Stimulated activated naive CD8-positive, alpha-beta T cell treated with anti-CD3 and anti-CD28 coated beads, Interleukin-15, Interleukin-2, amounts not matched to agents 100 U/mL and 50 U/mL, for 24 hours (primary cell): ENCODE measurements at regions not wholly inside any gene's neighbourhood (a gene's known extent, or its start where the extent isn't known, plus 50 kb on each side); places are given as distances from the start of the nearest gene placed in this dataset.

ENCODE experiments used
- ATAC-seq: fragments of 150-1000 bp; cut with Tn5 transposase; one replicate; pipeline ENCODE4 v1.10.0; 2021
- DNase-seq: peaks from one replicate; pipeline ENCODE4 v3.0.0; 2021

- ATAC-seq = no peak
- DNase-seq = no peak
Observed at GRCh38 chr12:125434936-125435443, 369.8 kb downstream of the AACS start.

- DNase-seq = no peak
- ATAC-seq = no peak
Observed at GRCh38 chr12:125435871-125436270, 370.6 kb downstream of the AACS start.

- DNase-seq (no peak), ATAC-seq (no peak)
Observed at GRCh38 chr12:125436686-125437085, 371.5 kb downstream of the AACS start.

- no peak for ATAC-seq
- no peak for DNase-seq
Observed at GRCh38 chr12:125440399-125440798, 375.2 kb downstream of the AACS start.

GRCh38 chr12:125443341-125443740 lies 378.1 kb downstream of the AACS start:
- ATAC-seq = no peak
- no peak for DNase-seq

GRCh38 chr12:125451408-125451807 lies 386.2 kb downstream of the AACS start:
- ATAC-seq (no peak), DNase-seq (no peak)

- ATAC-seq (no peak), DNase-seq (no peak)
Observed at GRCh38 chr12:125453751-125454150, 388.5 kb downstream of the AACS start.

- ATAC-seq (no peak), DNase-seq (no peak)
Observed at GRCh38 chr12:125454291-125454690, 389.1 kb downstream of the AACS start.

GRCh38 chr12:125454786-125455480 lies 389.7 kb downstream of the AACS start:
- no peak for DNase-seq
- ATAC-seq = no peak

GRCh38 chr12:125455556-125455955 lies 390.3 kb downstream of the AACS start:
- DNase-seq = no peak
- ATAC-seq = no peak

- no peak for ATAC-seq
- no peak for DNase-seq
Observed at GRCh38 chr12:125458552-125459268, 393.5 kb downstream of the AACS start.

- ATAC-seq = no peak
- DNase-seq = no peak
Observed at GRCh38 chr12:125461831-125462230, 396.6 kb downstream of the AACS start.

- ATAC-seq = no peak
Observed at GRCh38 chr12:125463386-125463785, 398.2 kb downstream of the AACS start.

GRCh38 chr12:125467363-125467762 lies 402.1 kb downstream of the AACS start:
- ATAC-seq (no peak), DNase-seq (no peak)

More at GRCh38 chr12:125463386-125463785, 398.2 kb downstream of the AACS start:
- no peak for DNase-seq

- ATAC-seq = no peak
- DNase-seq = no peak
Observed at GRCh38 chr12:125469683-125470082, 404.4 kb downstream of the AACS start.

- no peak for DNase-seq
- no peak for ATAC-seq
Observed at GRCh38 chr12:125470838-125471783, 405.9 kb downstream of the AACS start.

GRCh38 chr12:125473501-125473900 lies 408.3 kb downstream of the AACS start:
- DNase-seq (no peak), ATAC-seq (no peak)

GRCh38 chr12:125487336-125487735 lies 422.1 kb downstream of the AACS start:
- DNase-seq (no peak), ATAC-seq (no peak)

GRCh38 chr12:125491553-125491952 lies 426.3 kb downstream of the AACS start:
- no peak for DNase-seq
- ATAC-seq = no peak

GRCh38 chr12:125492354-125493270 lies 427.4 kb downstream of the AACS start:
- ATAC-seq = no peak
- no peak for DNase-seq

GRCh38 chr12:125493704-125494308 lies 428.6 kb downstream of the AACS start:
- DNase-seq (no peak), ATAC-seq (no peak)
